ENCODE measurements at regions not wholly inside any gene's neighbourhood (a gene's known extent, or its start where the extent isn't known, plus 50 kb on each side); places are given as distances from the start of the nearest gene placed in this dataset.

DNA sequence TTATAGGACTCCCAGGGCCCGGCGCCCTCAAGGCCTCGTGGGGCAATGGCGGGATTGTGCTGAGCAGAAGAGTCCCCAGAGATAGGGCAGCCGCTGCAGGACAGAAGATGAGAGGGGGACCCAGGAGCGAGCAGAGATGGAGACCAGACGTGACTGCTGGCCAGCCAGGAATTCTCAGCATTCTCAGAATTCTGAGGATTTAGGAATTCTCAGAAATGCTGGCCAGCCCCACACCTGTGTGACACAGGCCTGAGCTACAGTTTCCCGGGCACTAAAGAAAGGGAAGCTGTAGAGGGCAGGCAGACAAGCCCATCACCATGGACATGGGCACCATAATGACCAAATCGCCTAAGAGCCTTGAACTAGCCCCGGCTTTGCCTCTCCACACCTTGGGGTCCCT, 186.2 kb upstream of the CDH4 start:
- Histone ChIP-seq H3K79me2 (ENCODE audit: low read length) (no peaks in the 10 kb centered on the region), H3K4me3 (ENCODE audit: low read length) (no peak overlapping the region), H4K20me1 (ENCODE audit: low read length) (no peaks in the 10 kb centered on the region), H3F3A (ENCODE audit: low read length, unreplicated experiment) (no peaks in the 10 kb centered on the region), H3K36me3 (ENCODE audit: low read depth, low read length) (no peaks in the 10 kb centered on the region), H3K27me3 (ENCODE audit: low read length) (no peaks in the 10 kb centered on the region), H3K27ac (ENCODE audit: low read length) (no peak overlapping the region), H3K9ac (ENCODE audit: low read length) (no peak overlapping the region), H3K4me2 (ENCODE audit: low read length) (no peak overlapping the region), H3K9me3 (ENCODE audit: low read length) (no peaks in the 10 kb centered on the region; the same call in 1 of the 2 replicates), H2AFZ (ENCODE audit: low read length) (no peak overlapping the region), H3K9me2 (replicated peaks; ENCODE audit: low read length) (no peaks in the 10 kb centered on the region), H3K4me1 (ENCODE audit: insufficient read depth, low read length) (no peaks in the 10 kb centered on the region)
- DNase-seq: no peak
- POLR2A ChIA-PET (ENCODE audit: unreplicated experiment): no interaction called here
- ATAC-seq: no peak
- CTCF ChIA-PET: no interaction called here
- BruUV-seq (replicated peaks): no TSS peak
- intact Hi-C loops (cut with micrococcal nuclease): no loop called here
- no peak for TF ChIP-seq EZH2phosphoT487 (IDR thresholded peaks at IDR 0.05; ENCODE audit: borderline replicate concordance, low read length)
- TF ChIP-seq EZH2 (IDR thresholded peaks at IDR 0.05; ENCODE audit: low read length, unreplicated experiment): no peak
- TF ChIP-seq, protein P1, sequence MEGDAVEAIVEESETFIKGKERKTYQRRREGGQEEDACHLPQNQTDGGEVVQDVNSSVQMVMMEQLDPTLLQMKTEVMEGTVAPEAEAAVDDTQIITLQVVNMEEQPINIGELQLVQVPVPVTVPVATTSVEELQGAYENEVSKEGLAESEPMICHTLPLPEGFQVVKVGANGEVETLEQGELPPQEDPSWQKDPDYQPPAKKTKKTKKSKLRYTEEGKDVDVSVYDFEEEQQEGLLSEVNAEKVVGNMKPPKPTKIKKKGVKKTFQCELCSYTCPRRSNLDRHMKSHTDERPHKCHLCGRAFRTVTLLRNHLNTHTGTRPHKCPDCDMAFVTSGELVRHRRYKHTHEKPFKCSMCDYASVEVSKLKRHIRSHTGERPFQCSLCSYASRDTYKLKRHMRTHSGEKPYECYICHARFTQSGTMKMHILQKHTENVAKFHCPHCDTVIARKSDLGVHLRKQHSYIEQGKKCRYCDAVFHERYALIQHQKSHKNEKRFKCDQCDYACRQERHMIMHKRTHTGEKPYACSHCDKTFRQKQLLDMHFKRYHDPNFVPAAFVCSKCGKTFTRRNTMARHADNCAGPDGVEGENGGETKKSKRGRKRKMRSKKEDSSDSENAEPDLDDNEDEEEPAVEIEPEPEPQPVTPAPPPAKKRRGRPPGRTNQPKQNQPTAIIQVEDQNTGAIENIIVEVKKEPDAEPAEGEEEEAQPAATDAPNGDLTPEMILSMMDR (conservative IDR thresholded peaks at IDR 0.05; ENCODE audit: low read depth, low read length): no peak

DNA sequence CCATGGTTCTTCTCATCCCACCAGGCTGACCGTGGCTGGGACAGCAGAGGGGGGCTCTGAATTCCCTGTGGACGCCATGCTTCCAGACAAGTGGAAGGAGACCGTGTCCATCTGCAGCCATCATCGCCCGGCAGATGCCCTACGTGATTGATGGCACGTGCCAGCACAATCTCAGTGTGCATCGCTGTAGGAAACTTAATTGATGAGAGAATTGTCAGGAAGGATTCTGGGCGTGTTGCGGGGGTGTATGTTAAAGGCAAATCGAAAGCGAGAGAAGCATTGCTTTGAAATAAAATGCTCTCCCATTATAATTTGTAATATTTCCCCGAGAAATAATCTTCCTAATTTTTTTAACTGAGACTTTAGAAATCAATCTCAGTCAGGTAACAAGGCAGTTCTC, 185.5 kb upstream of the CDH4 start:
- intact Hi-C loops (cut with micrococcal nuclease): no loop called here
- Histone ChIP-seq H3K4me2 (ENCODE audit: low read length) (no peak overlapping the region), H3K4me3 (ENCODE audit: low read length) (no peak overlapping the region), H3K9me2 (replicated peaks; ENCODE audit: low read length) (no peaks in the 10 kb centered on the region), H2AFZ (ENCODE audit: low read length) (no peak overlapping the region), H3K4me1 (ENCODE audit: insufficient read depth, low read length) (no peaks in the 10 kb centered on the region), H3K9ac (ENCODE audit: low read length) (no peak overlapping the region), H4K20me1 (ENCODE audit: low read length) (no peaks in the 10 kb centered on the region), H3K27me3 (ENCODE audit: low read length) (no peaks in the 10 kb centered on the region), H3K79me2 (ENCODE audit: low read length) (no peaks in the 10 kb centered on the region), H3K27ac (ENCODE audit: low read length) (no peak overlapping the region), H3K9me3 (ENCODE audit: low read length) (no peaks in the 10 kb centered on the region), H3K36me3 (ENCODE audit: low read depth, low read length) (no peaks in the 10 kb centered on the region), H3F3A (ENCODE audit: low read length, unreplicated experiment) (no peaks in the 10 kb centered on the region)
- POLR2A ChIA-PET (ENCODE audit: unreplicated experiment): no interaction called here
- DNase-seq (no peak), ATAC-seq (no peak)
- TF ChIP-seq, protein P1 (conservative IDR thresholded peaks at IDR 0.05; ENCODE audit: low read depth, low read length): no peak
- TF ChIP-seq EZH2 (IDR thresholded peaks at IDR 0.05; ENCODE audit: low read length, unreplicated experiment): no peak
- no peak for TF ChIP-seq EZH2phosphoT487 (IDR thresholded peaks at IDR 0.05; ENCODE audit: borderline replicate concordance, low read length)
- CTCF ChIA-PET: no interaction called here
- BruUV-seq (replicated peaks): no TSS peak

DNA sequence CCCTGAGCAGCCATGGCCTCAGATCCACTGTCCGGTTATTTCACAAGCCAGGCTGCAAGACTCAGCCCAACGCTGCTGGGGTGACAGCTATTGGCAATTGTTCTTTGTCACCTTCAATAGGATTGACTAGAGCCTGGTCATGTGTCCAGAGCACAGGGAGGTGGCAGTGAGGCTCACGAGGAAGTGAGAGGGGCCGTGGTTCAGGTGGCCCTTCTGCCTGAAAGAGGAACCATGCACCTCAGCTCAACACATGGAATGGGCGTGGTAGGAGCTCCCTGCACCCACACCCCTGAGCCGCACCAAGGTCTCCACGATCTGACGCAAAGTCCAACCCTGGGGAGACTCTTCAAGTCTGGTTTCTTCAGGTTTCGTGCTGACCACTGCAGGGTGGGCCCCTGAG, 184.8 kb upstream of the CDH4 start:
- Histone ChIP-seq H4K20me1 (ENCODE audit: low read length) (no peaks in the 10 kb centered on the region), H3F3A (ENCODE audit: low read length, unreplicated experiment) (no peaks in the 10 kb centered on the region), H3K27ac (ENCODE audit: low read length) (no peak overlapping the region), H3K4me3 (ENCODE audit: low read length) (no peak overlapping the region), H3K36me3 (ENCODE audit: low read depth, low read length) (no peaks in the 10 kb centered on the region), H3K4me1 (ENCODE audit: insufficient read depth, low read length) (no peaks in the 10 kb centered on the region), H3K9me3 (ENCODE audit: low read length) (no peaks in the 10 kb centered on the region), H2AFZ (ENCODE audit: low read length) (no peak overlapping the region), H3K9ac (ENCODE audit: low read length) (no peak overlapping the region), H3K9me2 (replicated peaks; ENCODE audit: low read length) (no peaks in the 10 kb centered on the region), H3K27me3 (ENCODE audit: low read length) (no peaks in the 10 kb centered on the region), H3K79me2 (ENCODE audit: low read length) (no peaks in the 10 kb centered on the region), H3K4me2 (ENCODE audit: low read length) (no peak overlapping the region)
- intact Hi-C loops (cut with micrococcal nuclease): no loop called here
- ChIA-PET CTCF (no interaction called here), POLR2A (ENCODE audit: unreplicated experiment) (no interaction called here)
- no peak for ATAC-seq
- DNase-seq: no peak
- no TSS peak for BruUV-seq (replicated peaks)
- TF ChIP-seq, protein P1 (conservative IDR thresholded peaks at IDR 0.05; ENCODE audit: low read depth, low read length): no peak
- TF ChIP-seq EZH2phosphoT487 (IDR thresholded peaks at IDR 0.05; ENCODE audit: borderline replicate concordance, low read length) (no peak), EZH2 (IDR thresholded peaks at IDR 0.05; ENCODE audit: low read length, unreplicated experiment) (no peak)
